Activated CD4-positive, CD25-positive, alpha-beta regulatory T cell (primary cell): ENCODE measurements at regions not wholly inside any gene's neighbourhood (a gene's known extent, or its start where the extent isn't known, plus 50 kb on each side); places are given as distances from the start of the nearest gene placed in this dataset.
"Not testable (repeated sequence)": the region's sequence is repeated elsewhere in the genome, so short reads cannot be mapped to it uniquely, and the experiment has no call there.

Experiments used
- DNase-seq, 4 experiments: peaks; one replicate each; lab custom pipeline; 2025; lab: John Stamatoyannopoulos, UW

- no peak for DNase-seq
These were observed 50.7 kb upstream of the VPREB1 start for GRCh38 chr22:22193923-22194322.

- DNase-seq, result not testable (repeated sequence)
These were observed 51.1 kb upstream of the VPREB1 start for GRCh38 chr22:22193462-22193861.

- not testable (repeated sequence) for DNase-seq
These were observed 51.6 kb upstream of the VPREB1 start for GRCh38 chr22:22193006-22193405.

GRCh38 chr22:22189796-22190195 is 54.8 kb upstream of the VPREB1 start:
- not testable (repeated sequence) for DNase-seq

GRCh38 chr22:22187863-22188262 is 56.7 kb upstream of the VPREB1 start:
- DNase-seq, result not testable (repeated sequence)

- no peak for DNase-seq
These were observed 57.3 kb upstream of the VPREB1 start for GRCh38 chr22:22187299-22187698.

GRCh38 chr22:22185844-22186499 is 58.6 kb upstream of the VPREB1 start:
- no peak for DNase-seq

- no peak for DNase-seq
These were observed 59.4 kb upstream of the VPREB1 start for GRCh38 chr22:22185217-22185616.

- DNase-seq, result no peak
These were observed 60.2 kb upstream of the VPREB1 start for GRCh38 chr22:22184277-22184807.

GRCh38 chr22:22182990-22183264 is 61.7 kb upstream of the VPREB1 start:
- DNase-seq, result no peak

GRCh38 chr22:22182218-22182989 is 62.2 kb upstream of the VPREB1 start:
- DNase-seq, result no peak

- DNase-seq, result no peak
These were observed 63.2 kb upstream of the VPREB1 start for GRCh38 chr22:22181341-22181850.

GRCh38 chr22:22180738-22181285 is 63.8 kb upstream of the VPREB1 start:
- DNase-seq, result no peak

GRCh38 chr22:22179858-22180257 is 64.7 kb upstream of the VPREB1 start:
- no peak for DNase-seq

- DNase-seq, result no peak
These were observed 65.6 kb upstream of the VPREB1 start for GRCh38 chr22:22178992-22179391.

GRCh38 chr22:22178355-22178965 is 66.1 kb upstream of the VPREB1 start:
- no peak for DNase-seq

GRCh38 chr22:22176929-22177616 is 67.5 kb upstream of the VPREB1 start:
- no peak for DNase-seq

GRCh38 chr22:22172896-22173628 is 71.5 kb upstream of the VPREB1 start:
- DNase-seq, result not testable (repeated sequence)

GRCh38 chr22:22171357-22172218 is 73.0 kb upstream of the VPREB1 start:
- no peak for DNase-seq

GRCh38 chr22:22169923-22170322 is 74.7 kb upstream of the VPREB1 start:
- DNase-seq, result no peak
